ENCODE measurements at regions not wholly inside any gene's neighbourhood (a gene's known extent, or its start where the extent isn't known, plus 50 kb on each side); places are given as distances from the start of the nearest gene placed in this dataset.

DNA sequence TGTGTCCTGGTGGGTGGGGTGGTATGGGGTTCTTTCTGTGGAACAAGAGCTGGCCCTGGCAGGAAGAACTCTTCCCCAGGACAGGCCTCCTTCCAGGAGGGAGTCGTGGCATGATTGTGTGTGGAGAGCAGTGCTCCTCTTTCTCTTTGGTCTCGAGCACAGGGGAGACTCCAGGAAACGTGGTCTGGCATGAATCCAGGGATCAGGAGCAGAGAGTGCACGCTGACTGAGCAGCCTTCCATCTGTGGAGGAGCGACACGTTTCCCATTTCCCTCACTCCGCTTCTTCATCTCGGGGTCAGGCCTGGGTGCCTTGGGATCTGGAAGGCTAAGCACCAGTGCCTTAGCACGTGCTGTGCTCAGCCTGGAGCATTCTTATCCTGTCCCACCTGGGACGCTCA is 132.0 kb upstream of the HDAC4 start:
- Histone ChIP-seq H3K36me3 (ENCODE audit: control insufficient read depth, insufficient read depth, low read length) (no peaks in the 10 kb centered on the region), H3K27me3 (replicated peaks; ENCODE audit: control insufficient read depth, insufficient read depth, low read length) (no peaks in the 10 kb centered on the region; the same call in none of the 2 replicates), H3K4me3 (replicated peaks; ENCODE audit: low read depth, low read length) (no peak overlapping the region)
- no peak for DNase-seq (ENCODE audit: extremely low read depth, insufficient read length)
- TF ChIP-seq, protein P1, sequence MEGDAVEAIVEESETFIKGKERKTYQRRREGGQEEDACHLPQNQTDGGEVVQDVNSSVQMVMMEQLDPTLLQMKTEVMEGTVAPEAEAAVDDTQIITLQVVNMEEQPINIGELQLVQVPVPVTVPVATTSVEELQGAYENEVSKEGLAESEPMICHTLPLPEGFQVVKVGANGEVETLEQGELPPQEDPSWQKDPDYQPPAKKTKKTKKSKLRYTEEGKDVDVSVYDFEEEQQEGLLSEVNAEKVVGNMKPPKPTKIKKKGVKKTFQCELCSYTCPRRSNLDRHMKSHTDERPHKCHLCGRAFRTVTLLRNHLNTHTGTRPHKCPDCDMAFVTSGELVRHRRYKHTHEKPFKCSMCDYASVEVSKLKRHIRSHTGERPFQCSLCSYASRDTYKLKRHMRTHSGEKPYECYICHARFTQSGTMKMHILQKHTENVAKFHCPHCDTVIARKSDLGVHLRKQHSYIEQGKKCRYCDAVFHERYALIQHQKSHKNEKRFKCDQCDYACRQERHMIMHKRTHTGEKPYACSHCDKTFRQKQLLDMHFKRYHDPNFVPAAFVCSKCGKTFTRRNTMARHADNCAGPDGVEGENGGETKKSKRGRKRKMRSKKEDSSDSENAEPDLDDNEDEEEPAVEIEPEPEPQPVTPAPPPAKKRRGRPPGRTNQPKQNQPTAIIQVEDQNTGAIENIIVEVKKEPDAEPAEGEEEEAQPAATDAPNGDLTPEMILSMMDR (IDR thresholded peaks at IDR 0.05; ENCODE audit: insufficient read depth, low read length, poor library complexity, severe bottlenecking): no peak

DNA sequence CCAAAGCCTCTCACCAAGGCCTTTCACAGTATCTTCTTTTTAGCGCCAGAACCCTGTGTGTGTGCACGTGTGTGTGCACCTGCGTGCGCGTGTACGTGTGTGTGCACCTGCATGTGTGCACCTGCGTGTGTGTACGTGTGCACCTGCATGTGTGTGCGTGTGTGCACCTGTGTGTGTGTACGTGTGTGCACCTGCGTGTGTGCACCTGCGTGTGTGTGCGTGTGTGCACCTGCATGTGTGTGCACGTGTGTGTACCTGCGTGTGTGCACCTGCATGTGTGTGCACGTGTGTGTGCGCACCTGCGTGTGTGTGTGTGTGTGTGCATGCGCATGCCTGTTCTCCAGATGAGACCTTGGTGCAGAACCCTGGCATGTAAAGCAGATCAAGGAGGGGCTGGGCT is 131.4 kb upstream of the HDAC4 start:
- TF ChIP-seq, protein P1 (IDR thresholded peaks at IDR 0.05; ENCODE audit: insufficient read depth, low read length, poor library complexity, severe bottlenecking): no peak
- Histone ChIP-seq H3K4me3 (replicated peaks; ENCODE audit: low read depth, low read length) (no peak overlapping the region), H3K36me3 (ENCODE audit: control insufficient read depth, insufficient read depth, low read length) (no peaks in the 10 kb centered on the region), H3K27me3 (replicated peaks; ENCODE audit: control insufficient read depth, insufficient read depth, low read length) (no peaks in the 10 kb centered on the region; the same call in none of the 2 replicates)
- no peak for DNase-seq (ENCODE audit: extremely low read depth, insufficient read length)

DNA sequence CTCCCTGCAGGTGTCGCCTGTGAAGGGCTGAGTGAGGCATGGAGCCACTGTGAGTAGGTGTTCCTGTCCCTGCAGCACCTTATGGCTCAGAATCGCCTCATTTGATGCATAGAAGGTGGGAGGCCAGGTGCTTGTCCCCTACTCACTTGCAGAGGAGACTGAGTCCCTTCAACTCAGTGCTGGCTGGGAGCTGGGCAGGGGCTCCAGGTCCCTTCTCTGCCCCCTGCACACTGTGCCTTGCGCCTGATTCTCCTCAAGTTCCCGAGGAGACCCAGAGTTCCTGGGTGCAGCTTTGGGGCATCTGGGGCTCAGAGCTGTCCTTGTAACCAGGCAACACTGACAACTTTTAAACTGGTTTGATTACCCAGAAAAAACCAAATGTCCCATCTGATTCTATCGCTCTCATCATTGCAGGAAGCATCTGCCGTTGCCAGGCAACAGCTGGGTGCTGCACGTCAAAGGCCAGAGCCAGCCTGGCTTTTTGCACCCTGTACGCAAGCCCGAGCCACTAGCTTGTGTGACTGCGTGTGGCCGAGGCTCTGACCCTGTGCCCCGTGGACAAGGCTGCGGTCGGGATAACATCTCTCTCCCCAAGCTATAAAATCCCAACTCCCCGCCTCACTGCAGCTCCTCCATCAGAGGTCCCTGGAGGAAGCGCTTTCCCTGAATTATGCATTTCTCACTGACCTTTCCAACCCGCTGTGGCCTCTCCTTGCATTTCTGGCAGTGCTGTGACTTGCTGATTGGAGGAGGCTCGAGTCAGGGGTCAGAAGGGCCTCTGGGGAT is 130.8 kb upstream of the HDAC4 start:
- no peak for DNase-seq (ENCODE audit: extremely low read depth, insufficient read length)
- TF ChIP-seq, protein P1 (IDR thresholded peaks at IDR 0.05; ENCODE audit: insufficient read depth, low read length, poor library complexity, severe bottlenecking): no peak
- H3K4me3 ChIP-seq (replicated peaks; ENCODE audit: low read depth, low read length): no peak overlapping the region
- H3K27me3 ChIP-seq (replicated peaks; ENCODE audit: control insufficient read depth, insufficient read depth, low read length): no peaks in the 10 kb centered on the region; the same call in none of the 2 replicates
- H3K36me3 ChIP-seq (ENCODE audit: control insufficient read depth, insufficient read depth, low read length): no peaks in the 10 kb centered on the region

DNA sequence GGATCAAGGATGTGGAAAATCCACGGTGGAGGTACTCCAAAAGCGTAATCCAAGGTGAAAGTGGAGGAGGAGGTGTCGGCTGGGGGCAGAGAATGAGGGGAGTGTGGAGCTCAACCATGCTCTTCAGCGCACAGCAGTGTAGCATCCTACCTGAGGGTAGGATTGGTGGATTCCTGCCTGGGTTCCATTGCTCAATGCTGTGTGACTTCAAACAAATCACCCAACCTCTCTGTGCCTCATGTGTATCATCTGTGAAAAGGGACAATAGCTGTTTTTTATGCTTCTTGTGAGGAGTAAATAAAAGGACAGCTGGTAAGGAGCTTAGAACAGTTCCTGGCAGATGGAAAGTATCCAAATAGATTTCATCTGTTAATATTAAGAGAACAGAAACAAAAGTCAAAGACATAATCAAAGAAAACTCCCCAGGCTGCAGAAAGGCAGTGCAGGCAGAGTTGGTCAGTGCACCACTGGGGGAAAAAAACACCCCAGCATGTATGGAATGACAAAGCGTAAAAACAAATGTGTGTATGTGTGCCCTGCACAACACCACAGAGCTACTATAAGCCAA is 130.0 kb upstream of the HDAC4 start:
- no peaks in the 10 kb centered on the region; the same call in none of the 2 replicates for H3K27me3 ChIP-seq (replicated peaks; ENCODE audit: control insufficient read depth, insufficient read depth, low read length)
- H3K4me3 ChIP-seq (replicated peaks; ENCODE audit: low read depth, low read length): no peak overlapping the region
- no peaks in the 10 kb centered on the region for H3K36me3 ChIP-seq (ENCODE audit: control insufficient read depth, insufficient read depth, low read length)
- no peak for DNase-seq (ENCODE audit: extremely low read depth, insufficient read length)
- TF ChIP-seq, protein P1 (IDR thresholded peaks at IDR 0.05; ENCODE audit: insufficient read depth, low read length, poor library complexity, severe bottlenecking): no peak

DNA sequence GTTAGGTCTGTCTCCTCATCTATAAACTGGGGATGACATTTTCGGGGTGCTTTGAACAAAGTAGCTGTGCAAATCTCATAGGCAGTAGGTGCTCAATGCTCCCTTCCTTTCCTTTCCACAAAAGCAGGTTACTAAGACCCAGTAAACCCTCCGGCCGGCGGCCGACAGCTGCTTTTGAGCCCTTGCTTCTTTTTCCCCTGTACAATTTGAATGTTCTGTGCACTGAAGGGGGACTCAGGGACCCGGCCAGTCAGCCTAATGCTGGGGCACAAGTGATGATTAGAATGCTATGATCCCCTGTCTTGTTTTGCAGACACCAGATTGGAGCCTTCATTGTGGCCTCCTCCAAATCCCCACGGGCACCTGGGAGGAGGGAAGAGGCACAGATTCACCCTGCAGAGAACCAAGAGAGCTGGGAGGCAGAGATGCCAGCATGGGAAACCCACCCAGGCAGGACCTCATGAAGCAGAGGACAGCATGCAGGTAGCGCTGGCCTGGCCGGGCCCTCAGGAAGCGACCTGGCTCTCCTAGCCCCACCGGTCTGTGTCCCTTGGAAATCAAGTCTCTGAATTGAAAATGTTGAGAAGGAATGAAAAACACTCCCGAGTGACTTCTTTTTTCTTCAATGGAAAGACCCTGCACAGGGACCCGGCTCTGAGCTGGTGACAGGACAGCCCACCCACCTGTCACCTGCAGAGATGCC is 128.6 kb upstream of the HDAC4 start:
- TF ChIP-seq, protein P1 (IDR thresholded peaks at IDR 0.05; ENCODE audit: insufficient read depth, low read length, poor library complexity, severe bottlenecking): no peak
- no peaks in the 10 kb centered on the region; the same call in none of the 2 replicates for H3K27me3 ChIP-seq (replicated peaks; ENCODE audit: control insufficient read depth, insufficient read depth, low read length)
- H3K4me3 ChIP-seq (replicated peaks; ENCODE audit: low read depth, low read length): no peak overlapping the region
- no peak for DNase-seq (ENCODE audit: extremely low read depth, insufficient read length)
- no peaks in the 10 kb centered on the region for H3K36me3 ChIP-seq (ENCODE audit: control insufficient read depth, insufficient read depth, low read length)

All from GM06990 (cell line).